Testis (tissue), 2 donors: ENCODE measurements at regions not wholly inside any gene's neighbourhood (a gene's known extent, or its start where the extent isn't known, plus 50 kb on each side); places are given as distances from the start of the nearest gene placed in this dataset.
A peak's percentile ranks its signal among the peaks of the same experiment; 100 is the strongest.
"Not testable (repeated sequence)": the region's sequence is repeated elsewhere in the genome, so short reads cannot be mapped to it uniquely, and the experiment has no call there.

ENCODE experiments used
- DNase-seq: peaks from one replicate; pipeline ENCODE4 v3.0.0-alpha.2; 2019
- H3K27ac ChIP-seq, 2 donors: fragments of 200-600 bp; sonication (generic); one replicate each; pipeline ENCODE4 v1.5.1; 2019
- H3K27me3 ChIP-seq: fragments of 200-600 bp; sonication (generic); one replicate; pipeline ENCODE4 v1.5.1; 2019
- H3K36me3 ChIP-seq: fragments of 200-600 bp; sonication (generic); one replicate; pipeline ENCODE4 v1.5.1; 2017; ENCODE audit warnings: low read depth; ENCODE audit errors: missing control alignments
- H3K4me1 ChIP-seq: fragments of 200-600 bp; sonication (generic); one replicate; pipeline ENCODE4 v1.5.1; 2019
- H3K4me3 ChIP-seq, 2 donors: fragments of 200-600 bp; sonication (generic); one replicate each; pipeline ENCODE4 v1.5.1; 2017 to 2019
- H3K9me3 ChIP-seq: fragments of 200-600 bp; sonication (generic); one replicate; pipeline ENCODE4 v1.5.1; 2017
- POLR2A ChIP-seq: fragments of 450-650 bp; IDR thresholded peaks from one replicate; pipeline ENCODE4 v1.6.1; 2017; ENCODE audit warnings: antibody characterized with exemption, mild to moderate bottlenecking, moderate library complexity
- WGBS, 2 donors: methylation state at CpG; one replicate each; pipeline ENCODE4 v1.1.5; 2018; 5-methylcytosine and 5-hydroxymethylcytosine counted together
- intact Hi-C: fragments of 100-400 bp; cut with DNase I; formaldehyde crosslinking; loops from one replicate; pipeline ENCODE4 v1.15.1; 2023; ENCODE audit warnings: low total_unique reads
- TF ChIP-seq, protein P1 (sequence below), 3 experiments: fragments of 450-650 bp in 2 of 3; fragments of 200-600 bp in 1 of 3; sonication (generic) in 1 of 3; IDR thresholded peaks; one replicate each; pipeline ENCODE4 v1.5.1; 2016 to 2019; ENCODE audit warnings: antibody characterized with exemption in 3 of 3, mild to moderate bottlenecking in 2 of 3, moderate library complexity in 1 of 3

DNA sequence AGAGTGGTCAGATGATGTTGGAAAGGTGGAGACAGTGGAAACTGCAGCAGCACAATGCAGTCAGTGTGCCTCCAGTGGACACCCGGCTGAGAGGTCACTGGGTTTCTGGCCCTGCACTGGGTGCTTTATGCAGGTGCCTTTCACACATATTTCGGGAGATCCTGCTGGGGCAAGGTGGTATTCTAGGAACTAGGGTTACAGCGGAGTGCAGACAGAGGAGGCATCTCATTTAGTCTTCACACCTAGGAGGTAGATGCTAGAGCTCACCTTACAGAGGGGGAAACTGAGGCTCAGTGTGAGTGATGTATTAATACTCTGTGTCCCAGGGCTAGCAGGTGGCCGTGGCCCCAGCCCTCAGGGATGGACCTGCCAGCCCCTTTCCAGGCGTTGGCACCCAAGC, 103.9 kb upstream of the KCTD7 start:
- no peak for DNase-seq
- Histone ChIP-seq H3K27me3 (no peaks in the 10 kb centered on the region), H3K4me3 (no peak overlapping the region), H3K4me1 (no peaks in the 10 kb centered on the region), H3K36me3 (no peaks in the 10 kb centered on the region), H3K9me3 (no peaks in the 10 kb centered on the region), H3K27ac (no peak overlapping the region)
- TF ChIP-seq POLR2A: no peak
- TF ChIP-seq, protein P1, sequence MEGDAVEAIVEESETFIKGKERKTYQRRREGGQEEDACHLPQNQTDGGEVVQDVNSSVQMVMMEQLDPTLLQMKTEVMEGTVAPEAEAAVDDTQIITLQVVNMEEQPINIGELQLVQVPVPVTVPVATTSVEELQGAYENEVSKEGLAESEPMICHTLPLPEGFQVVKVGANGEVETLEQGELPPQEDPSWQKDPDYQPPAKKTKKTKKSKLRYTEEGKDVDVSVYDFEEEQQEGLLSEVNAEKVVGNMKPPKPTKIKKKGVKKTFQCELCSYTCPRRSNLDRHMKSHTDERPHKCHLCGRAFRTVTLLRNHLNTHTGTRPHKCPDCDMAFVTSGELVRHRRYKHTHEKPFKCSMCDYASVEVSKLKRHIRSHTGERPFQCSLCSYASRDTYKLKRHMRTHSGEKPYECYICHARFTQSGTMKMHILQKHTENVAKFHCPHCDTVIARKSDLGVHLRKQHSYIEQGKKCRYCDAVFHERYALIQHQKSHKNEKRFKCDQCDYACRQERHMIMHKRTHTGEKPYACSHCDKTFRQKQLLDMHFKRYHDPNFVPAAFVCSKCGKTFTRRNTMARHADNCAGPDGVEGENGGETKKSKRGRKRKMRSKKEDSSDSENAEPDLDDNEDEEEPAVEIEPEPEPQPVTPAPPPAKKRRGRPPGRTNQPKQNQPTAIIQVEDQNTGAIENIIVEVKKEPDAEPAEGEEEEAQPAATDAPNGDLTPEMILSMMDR (IDR thresholded peaks at IDR 0.05): no peak
- WGBS, 2 donors: 88 to 93% methylated on average over 5 of the region's 5 CpGs
- intact Hi-C loops: no loop called here

DNA sequence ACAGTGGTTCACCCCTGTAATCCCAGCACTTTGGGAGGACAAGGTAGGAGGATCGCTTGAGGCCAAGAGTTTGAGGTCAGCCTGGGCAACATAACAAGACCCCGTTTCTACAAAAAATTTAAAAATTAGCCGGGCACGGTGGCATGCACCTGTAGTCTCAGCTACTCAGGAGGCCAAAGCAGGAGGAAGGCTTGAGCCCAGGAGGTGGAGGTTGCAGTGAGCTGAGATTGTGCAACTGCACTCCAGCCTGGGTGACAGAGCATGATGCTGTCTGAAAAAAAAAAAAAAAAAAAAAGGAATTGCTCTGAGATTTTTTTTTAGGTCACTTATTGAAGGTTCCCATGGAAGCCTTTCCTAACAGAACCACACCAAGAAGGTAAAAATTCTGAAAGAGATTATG, 101.9 kb upstream of the KCTD7 start:
- H3K4me3 ChIP-seq, H3K27me3 ChIP-seq, H3K36me3 ChIP-seq, H3K4me1 ChIP-seq, H3K9me3 ChIP-seq, intact Hi-C loops, DNase-seq, H3K27ac ChIP-seq: not testable (repeated sequence)
- WGBS, 2 donors: 96% methylated on average over 4 of the region's 4 CpGs

DNA sequence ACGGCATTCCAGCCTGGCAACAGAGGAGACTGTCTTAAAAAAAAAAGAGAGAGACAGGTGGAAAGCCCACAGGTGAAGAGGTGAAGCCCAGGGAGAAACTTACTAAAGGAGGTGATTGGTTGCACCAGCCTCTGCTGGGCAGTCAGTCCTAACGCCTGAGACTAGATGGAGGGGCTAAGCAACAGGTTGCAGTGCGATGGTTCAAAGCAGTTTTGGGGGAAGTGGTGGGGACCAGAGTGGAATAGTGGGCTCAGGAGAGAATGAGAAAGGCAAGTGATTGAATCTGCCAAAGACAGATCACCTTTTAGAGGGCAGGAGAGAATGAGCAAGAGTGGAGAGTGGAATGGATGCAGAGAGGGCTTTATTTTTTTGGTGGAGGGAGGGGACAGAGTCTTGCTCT, 100.0 kb upstream of the KCTD7 start:
- TF ChIP-seq, protein P1 (IDR thresholded peaks at IDR 0.05): no peak
- no peak for TF ChIP-seq POLR2A
- H3K27me3 ChIP-seq: no peaks in the 10 kb centered on the region
- H3K9me3 ChIP-seq: no peaks in the 10 kb centered on the region
- 98 to 99% methylated on average over 3 of the region's 3 CpGs for WGBS, 2 donors
- H3K36me3 ChIP-seq: no peaks in the 10 kb centered on the region
- intact Hi-C loops: no loop called here
- no peak for DNase-seq
- H3K27ac ChIP-seq: no peak overlapping the region
- no peaks in the 10 kb centered on the region for H3K4me1 ChIP-seq
- H3K4me3 ChIP-seq: no peak overlapping the region

DNA sequence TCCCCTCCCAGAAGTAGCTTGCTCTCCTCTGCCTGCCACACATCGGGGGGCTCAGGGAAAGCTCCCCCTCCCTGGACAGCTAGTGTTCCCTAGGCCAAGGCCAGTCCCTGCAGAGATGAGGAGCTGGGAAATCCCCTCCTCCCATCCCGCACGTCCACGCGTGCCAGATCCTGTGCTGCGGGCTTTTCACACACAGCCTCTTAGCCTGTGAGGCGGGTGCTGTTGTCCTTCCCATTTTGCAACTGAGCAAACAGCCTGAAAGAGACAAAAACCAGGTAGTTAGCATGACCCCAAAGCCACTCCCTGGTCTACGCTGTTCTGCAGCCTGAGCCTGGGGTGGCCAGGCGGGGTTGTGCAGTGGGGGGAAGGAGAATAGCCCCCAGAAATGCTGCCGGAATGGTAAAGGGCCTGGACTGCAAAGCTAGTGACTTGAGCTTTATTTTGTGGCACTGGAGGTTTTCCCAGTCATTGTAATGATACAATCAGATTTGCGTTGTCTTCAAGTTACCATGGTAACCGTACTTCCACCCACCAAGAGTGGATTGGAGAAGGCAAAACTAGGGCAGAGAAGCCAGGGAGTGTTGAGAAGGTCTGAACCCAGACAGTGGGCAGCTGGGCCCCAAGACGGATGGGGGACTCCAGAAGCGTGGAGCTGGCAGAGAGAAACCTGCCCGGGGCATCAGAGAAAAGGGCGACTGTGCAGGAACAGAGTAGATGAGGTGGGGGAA, 98.6 kb upstream of the KCTD7 start:
- 65 to 76% methylated on average over 15 to 16 of the region's 16 CpGs for WGBS, 2 donors
- TF ChIP-seq POLR2A: no peak
- TF ChIP-seq, protein P1 (IDR thresholded peaks at IDR 0.05): no peak
- no peaks in the 10 kb centered on the region for H3K27me3 ChIP-seq
- intact Hi-C loops: no loop called here
- H3K4me3 ChIP-seq: no peak overlapping the region
- no peaks in the 10 kb centered on the region for H3K4me1 ChIP-seq
- no peaks in the 10 kb centered on the region for H3K36me3 ChIP-seq
- no peak overlapping the region for H3K27ac ChIP-seq
- no peak for DNase-seq
- no peaks in the 10 kb centered on the region for H3K9me3 ChIP-seq

DNA sequence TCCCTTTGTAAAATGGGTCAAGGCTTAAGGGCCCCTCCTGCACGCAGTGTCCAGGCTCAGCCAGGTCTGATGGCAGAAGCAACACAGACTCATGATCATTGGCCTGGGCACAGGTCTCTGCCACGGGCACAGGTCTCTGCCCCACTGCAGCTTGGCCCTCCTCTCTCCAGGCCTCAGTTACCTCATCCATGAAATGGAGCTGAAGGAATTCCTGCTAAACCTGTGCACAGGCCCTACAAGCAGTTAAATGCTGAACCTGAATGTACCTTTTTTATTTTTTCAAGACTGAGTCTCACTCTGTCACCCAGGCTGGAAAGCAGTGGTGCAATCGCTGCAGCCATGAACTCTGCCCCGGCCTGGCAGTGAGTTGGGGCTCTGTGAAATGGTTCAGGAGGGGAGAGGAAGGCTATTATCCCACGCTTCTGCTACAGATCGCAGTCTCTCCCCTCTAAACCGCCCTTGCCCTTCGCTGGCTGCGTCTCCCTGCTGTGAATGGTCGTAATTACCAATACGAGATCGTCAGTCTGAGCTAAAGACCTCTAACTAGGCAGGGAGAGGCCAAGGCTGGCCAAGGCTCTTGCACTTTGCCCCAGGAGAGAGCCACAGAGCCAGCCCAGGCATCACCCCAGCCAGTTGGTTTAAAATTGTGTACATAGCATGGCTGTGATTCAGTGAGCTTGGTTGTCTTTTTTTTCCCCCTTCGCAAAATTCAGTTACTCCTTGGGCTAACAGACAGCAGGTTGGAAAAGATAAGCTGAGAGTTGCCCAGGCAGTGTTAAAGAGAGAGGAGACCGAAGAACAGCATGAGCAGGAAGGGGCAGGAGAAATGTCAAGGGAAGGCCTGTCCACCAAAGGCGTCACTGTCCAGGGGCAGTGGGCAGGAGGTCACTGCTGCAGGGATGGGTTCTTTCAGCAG, 93.0 kb upstream of the KCTD7 start:
- DNase-seq: peak; percentile 46
- intact Hi-C loops: no loop called here
- Histone ChIP-seq H3K4me3 (no peak overlapping the region), H3K27ac (no peak overlapping the region), H3K36me3 (no peaks in the 10 kb centered on the region), H3K27me3 (no peaks in the 10 kb centered on the region), H3K9me3 (no peaks in the 10 kb centered on the region), H3K4me1 (no peaks in the 10 kb centered on the region)
- TF ChIP-seq POLR2A: no peak
- TF ChIP-seq, protein P1 (IDR thresholded peaks at IDR 0.05): no peak
- 67 to 72% methylated on average over 15 of the region's 15 CpGs for WGBS, 2 donors
